GM23338 (cell line): ENCODE measurements at regions not wholly inside any gene's neighbourhood (a gene's known extent, or its start where the extent isn't known, plus 50 kb on each side); places are given as distances from the start of the nearest gene placed in this dataset.

Experiments used
- ATAC-seq: fragments of 200-7000 bp; cut with Tn5 transposase; 3 replicates; pipeline ENCODE4 v1.9.1; 2020
- DNase-seq: peaks from one replicate; pipeline ENCODE4 v3.0.0-alpha.2; 2015; ENCODE audit warnings: low spot score
- H2AFZ ChIP-seq: fragments of 200-600 bp; sonication (generic); 2 replicates; pipeline ENCODE4 v1.8.0; 2016; ENCODE audit warnings: antibody characterized with exemption, mild to moderate bottlenecking, moderate library complexity
- H3F3A ChIP-seq: fragments of 200-600 bp; sonication (generic); replicated peaks from 2 replicates; pipeline ENCODE4 v1.8.0; 2017; ENCODE audit warnings: antibody characterized with exemption, mixed run types, low read depth
- H3K27ac ChIP-seq: fragments of 200-600 bp; sonication (generic); 2 replicates; pipeline ENCODE4 v1.6.1; 2016; ENCODE audit warnings: low read depth
- H3K27me3 ChIP-seq: fragments of 200-600 bp; sonication (generic); 2 replicates; pipeline ENCODE4 v1.8.0; 2016; ENCODE audit warnings: mild to moderate bottlenecking, mixed run types, moderate library complexity; ENCODE audit not compliant: insufficient read depth
- H3K36me3 ChIP-seq: fragments of 200-600 bp; sonication (generic); 2 replicates; pipeline ENCODE4 v1.8.0; 2016; ENCODE audit warnings: mild to moderate bottlenecking; ENCODE audit not compliant: insufficient read depth
- H3K4me1 ChIP-seq: fragments of 200-600 bp; sonication (generic); 2 replicates; pipeline ENCODE4 v1.8.0; 2016; ENCODE audit warnings: mild to moderate bottlenecking, moderate library complexity; ENCODE audit not compliant: insufficient read depth
- H3K4me2 ChIP-seq: fragments of 200-600 bp; sonication (generic); 2 replicates; pipeline ENCODE4 v1.7.1; 2017; ENCODE audit warnings: mixed run types
- H3K4me3 ChIP-seq: fragments of 200-600 bp; sonication (generic); 2 replicates; pipeline ENCODE4 v1.6.1; 2016; ENCODE audit warnings: mixed run types
- H3K79me2 ChIP-seq: fragments of 200-600 bp; sonication (generic); replicated peaks from 2 replicates; pipeline ENCODE4 v1.8.0; 2017; ENCODE audit warnings: mild to moderate bottlenecking; ENCODE audit not compliant: insufficient read depth
- H3K9me2 ChIP-seq: fragments of 200-600 bp; sonication (generic); 2 replicates; pipeline ENCODE4 v1.8.0; 2017; ENCODE audit not compliant: insufficient read depth
- H4K20me1 ChIP-seq: fragments of 200-600 bp; sonication (generic); replicated peaks from 2 replicates; pipeline ENCODE4 v1.8.0; 2017; ENCODE audit warnings: mild to moderate bottlenecking; ENCODE audit not compliant: insufficient read depth
- H3K27ac Mint-ChIP-seq: 2 replicates; pipeline ENCODE4 v1.8.0; 2020; ENCODE audit warnings: inconsistent platforms, mild to moderate bottlenecking, moderate library complexity, mixed read lengths
- H3K27me3 Mint-ChIP-seq: 3 replicates; pipeline ENCODE4 v1.8.0; 2022; ENCODE audit warnings: low read depth, mild to moderate bottlenecking, moderate library complexity, mixed read lengths, inconsistent platforms; ENCODE audit not compliant: insufficient read depth, poor library complexity
- H3K36me3 Mint-ChIP-seq: 3 replicates; pipeline ENCODE4 v1.8.0; 2021; ENCODE audit warnings: low read depth, mild to moderate bottlenecking, inconsistent platforms, moderate library complexity, mixed read lengths
- H3K4me1 Mint-ChIP-seq: 3 replicates; pipeline ENCODE4 v1.8.0; 2020; ENCODE audit warnings: mild to moderate bottlenecking, inconsistent platforms, mixed read lengths
- H3K4me3 Mint-ChIP-seq: 3 replicates; pipeline ENCODE4 v1.8.0; 2021; ENCODE audit warnings: moderate library complexity, mild to moderate bottlenecking, inconsistent platforms, mixed read lengths
- H3K9me3 Mint-ChIP-seq: 3 replicates; pipeline ENCODE4 v1.8.0; 2020; ENCODE audit warnings: moderate library complexity, mild to moderate bottlenecking, inconsistent platforms, mixed read lengths
- CREB1 ChIP-seq: fragments of 250-450 bp; sonication (Bioruptor Pico); IDR thresholded peaks from 2 replicates; pipeline ENCODE4 v1.5.0; 2020; ENCODE audit warnings: low read depth, mild to moderate bottlenecking, moderate library complexity
- ETS1 ChIP-seq: IDR thresholded peaks from 2 replicates; pipeline ENCODE4 v1.6.1; 2016; ENCODE audit warnings: antibody characterized with exemption
- EZH2phosphoT487 ChIP-seq: fragments of 200-600 bp; sonication (generic); IDR thresholded peaks from one replicate; pipeline ENCODE4 v1.8.1; 2018; ENCODE audit warnings: antibody characterized with exemption; ENCODE audit not compliant: unreplicated experiment
- JUNB ChIP-seq: IDR thresholded peaks from one replicate; pipeline ENCODE4 v1.6.1; 2016; ENCODE audit warnings: antibody characterized with exemption; ENCODE audit not compliant: unreplicated experiment
- REST ChIP-seq: IDR thresholded peaks from one replicate; pipeline ENCODE4 v1.6.1; 2018; ENCODE audit warnings: antibody characterized with exemption; ENCODE audit not compliant: unreplicated experiment
- STAT1 ChIP-seq: IDR thresholded peaks from one replicate; pipeline ENCODE4 v1.6.1; 2016; ENCODE audit warnings: antibody characterized with exemption; ENCODE audit not compliant: unreplicated experiment
- ZNF462 ChIP-seq: fragments of 250-450 bp; sonication (Bioruptor Pico); IDR thresholded peaks from 2 replicates; pipeline ENCODE4 v1.5.0; 2020; ENCODE audit warnings: mild to moderate bottlenecking, moderate library complexity

GRCh38 chr3:164397462-164397861 lies 680.8 kb downstream of the SI start:
- no peaks in the 10 kb centered on the region for H3K79me2 ChIP-seq
- TF ChIP-seq ZNF462 (CRISPR knock-in tag), result no peak
- TF ChIP-seq STAT1, result no peak
- no peak for TF ChIP-seq CREB1 (CRISPR knock-in tag)
- no peak for TF ChIP-seq REST
- no peak for TF ChIP-seq EZH2phosphoT487
- TF ChIP-seq ETS1, result no peak
- TF ChIP-seq JUNB, result no peak
- H3K36me3 ChIP-seq, result no peaks in the 10 kb centered on the region
- no peaks in the 10 kb centered on the region for H3K9me2 ChIP-seq
- no peaks in the 10 kb centered on the region for H4K20me1 ChIP-seq
- H2AFZ ChIP-seq, result no peak overlapping the region
- H3K27ac ChIP-seq, result no peak overlapping the region
- no peaks in the 10 kb centered on the region for H3K4me1 ChIP-seq
- H3K4me3 ChIP-seq, result no peak overlapping the region
- H3K9me3 Mint-ChIP-seq, result no peaks in the 10 kb centered on the region; the same call in 2 of the 3 replicates
- ATAC-seq (no peak), DNase-seq (no peak)
- no peaks in the 10 kb centered on the region for H3K36me3 Mint-ChIP-seq
- H3K27ac Mint-ChIP-seq, result no peak overlapping the region
- no peaks in the 10 kb centered on the region for H3F3A ChIP-seq
- no peak overlapping the region for H3K4me2 ChIP-seq
- H3K4me1 Mint-ChIP-seq, result peaks cover 12% of the 10 kb centered on the region
- H3K4me3 Mint-ChIP-seq, result no peak overlapping the region
- no peaks in the 10 kb centered on the region for H3K27me3 Mint-ChIP-seq
- no peaks in the 10 kb centered on the region for H3K27me3 ChIP-seq
